ENCODE measurements at regions not wholly inside any gene's neighbourhood (a gene's known extent, or its start where the extent isn't known, plus 50 kb on each side); places are given as distances from the start of the nearest gene placed in this dataset.

DNA sequence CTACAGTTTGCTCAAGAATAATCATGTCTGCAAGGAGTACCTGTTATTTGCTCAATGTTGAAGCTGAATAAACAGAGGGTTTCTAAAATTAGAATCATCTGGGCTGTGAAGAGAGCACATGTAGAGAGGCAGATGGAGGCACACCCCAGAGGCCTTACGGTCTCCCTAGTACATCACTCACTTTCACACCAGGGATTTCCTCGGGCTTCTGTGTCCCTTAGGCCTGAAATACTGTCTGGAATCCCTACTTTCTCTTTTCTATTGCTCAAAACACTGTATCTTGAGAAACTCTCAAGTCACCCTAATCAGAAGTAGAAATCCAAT, 473.7 kb upstream of the ROBO2 start:
- CTCF ChIA-PET, result no interaction called here
- POLR2A ChIA-PET, result no interaction called here

DNA sequence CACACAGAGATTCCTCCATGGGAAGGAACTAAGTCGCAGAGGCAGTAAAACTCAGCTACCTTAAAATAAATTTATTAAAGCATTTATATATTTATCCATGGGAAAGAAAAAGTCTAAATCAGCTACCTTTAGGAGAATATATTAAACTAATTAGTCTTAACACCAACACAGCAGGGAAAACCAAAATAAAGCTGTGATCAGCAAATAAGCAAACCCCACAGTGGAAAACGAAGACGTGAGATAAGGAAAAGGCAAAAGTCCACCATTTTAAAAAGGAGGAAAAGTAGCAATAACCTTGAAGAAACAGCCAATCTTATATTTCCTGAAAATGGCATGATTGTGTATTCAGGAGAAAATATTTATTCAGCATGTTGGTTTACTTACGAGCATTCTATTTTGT, 473.0 kb upstream of the ROBO2 start:
- ChIA-PET POLR2A (no interaction called here), CTCF (no interaction called here)

DNA sequence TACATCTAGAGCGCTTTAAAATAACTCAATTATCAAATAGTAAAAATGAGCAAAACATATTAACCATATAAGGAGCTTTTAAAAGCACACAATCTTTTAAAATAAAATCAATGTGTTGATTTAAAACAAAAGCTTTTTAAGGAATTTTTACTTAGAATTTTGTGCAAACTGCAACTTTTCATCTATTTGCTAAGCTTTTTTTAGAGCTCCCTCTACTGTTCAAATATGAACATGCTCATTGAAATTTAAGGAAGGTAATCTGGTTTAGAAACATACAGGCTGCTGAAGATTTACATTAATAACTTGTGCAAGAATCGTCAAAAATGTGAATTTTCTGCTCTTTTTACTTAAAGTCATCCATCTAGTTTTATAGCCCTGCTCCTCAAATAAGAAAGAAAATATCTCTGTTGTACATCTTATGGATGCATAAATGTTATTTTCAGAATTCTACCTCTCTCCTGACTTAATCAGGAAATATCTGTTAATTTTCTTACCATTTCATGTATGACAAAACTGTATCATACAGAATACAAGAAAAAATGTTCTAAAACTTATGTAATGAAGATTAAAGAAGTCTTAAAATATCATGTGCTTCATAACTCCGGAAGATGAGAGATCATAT, 469.4 kb upstream of the ROBO2 start:
- CTCF ChIA-PET, result no interaction called here
- POLR2A ChIA-PET, result no interaction called here

DNA sequence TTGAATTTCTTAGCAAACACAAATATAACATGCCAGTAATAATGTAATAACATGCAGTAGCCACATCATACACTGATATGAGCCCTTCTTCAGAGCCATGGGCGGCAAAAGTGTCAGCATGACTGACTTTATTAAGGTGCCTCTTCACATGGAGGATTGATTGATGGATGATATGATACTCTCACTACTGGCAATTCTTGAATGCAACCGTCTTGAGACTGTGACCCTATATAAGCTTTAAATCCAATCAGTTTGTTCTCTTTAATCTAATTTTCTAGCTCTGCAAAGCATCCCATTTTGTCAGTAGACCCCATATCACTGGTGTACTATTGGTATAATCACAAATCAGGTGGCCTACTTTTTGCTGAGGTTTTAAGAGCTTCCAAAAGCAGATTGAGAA, 463.7 kb upstream of the ROBO2 start:
- CTCF ChIA-PET, result no interaction called here
- POLR2A ChIA-PET, result no interaction called here

DNA sequence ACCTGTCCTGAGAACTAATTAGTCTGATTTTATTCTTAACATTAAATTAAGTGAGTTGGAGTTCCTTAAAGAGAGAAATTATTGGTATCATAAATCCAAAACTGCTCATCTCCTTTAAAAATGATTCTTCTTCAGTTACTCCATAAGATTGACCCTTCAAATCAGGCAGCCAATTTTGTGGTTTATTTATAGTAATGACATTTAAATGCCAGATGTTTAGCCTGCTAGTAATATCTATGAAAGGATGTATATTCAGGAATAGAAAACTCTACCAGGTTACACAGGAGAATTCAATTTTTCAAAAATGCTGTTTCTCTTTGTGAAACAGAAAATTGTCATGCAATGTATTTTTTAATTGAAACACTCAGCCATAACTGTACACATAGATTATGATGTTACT, 457.8 kb upstream of the ROBO2 start:
- POLR2A ChIA-PET, result no interaction called here

DNA sequence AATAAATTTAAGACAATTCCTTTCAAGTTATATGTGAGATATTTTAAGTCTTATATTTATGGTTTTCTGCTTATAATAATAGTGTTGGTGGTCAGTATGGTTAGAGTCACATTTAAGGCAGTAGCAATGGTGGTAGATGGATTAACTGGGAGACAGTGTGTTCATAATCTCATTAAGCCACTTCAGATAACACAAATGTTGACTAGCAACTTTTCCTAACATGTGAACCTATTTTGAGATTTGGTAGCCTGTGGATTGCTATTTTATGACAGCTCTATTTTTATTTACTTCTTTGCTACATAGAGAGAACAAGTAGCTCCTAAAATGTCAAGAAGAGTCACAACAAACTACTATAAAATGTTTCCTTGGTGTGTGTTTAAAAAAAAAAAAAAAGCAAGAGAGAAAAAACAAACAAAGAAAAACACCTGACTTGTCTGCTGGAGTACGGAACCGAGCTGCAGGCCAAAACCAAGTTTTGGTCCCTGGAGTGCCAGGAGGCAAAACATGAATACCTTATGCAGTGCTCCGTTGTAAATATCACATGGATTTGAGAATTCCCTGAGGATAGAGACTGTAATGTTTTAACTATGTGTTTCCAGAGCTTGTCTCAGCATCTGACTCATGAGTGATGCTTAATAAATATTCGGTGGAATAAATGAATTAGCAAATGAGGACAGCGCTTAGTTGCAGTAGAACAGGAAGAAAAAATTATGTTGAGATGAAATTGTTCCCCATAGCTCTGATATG, 457.1 kb upstream of the ROBO2 start:
- CTCF ChIA-PET, result no interaction called here
- POLR2A ChIA-PET, result no interaction called here

More for the DNA sequence above, 457.8 kb upstream of the ROBO2 start:
- CTCF ChIA-PET, result no interaction called here

DNA sequence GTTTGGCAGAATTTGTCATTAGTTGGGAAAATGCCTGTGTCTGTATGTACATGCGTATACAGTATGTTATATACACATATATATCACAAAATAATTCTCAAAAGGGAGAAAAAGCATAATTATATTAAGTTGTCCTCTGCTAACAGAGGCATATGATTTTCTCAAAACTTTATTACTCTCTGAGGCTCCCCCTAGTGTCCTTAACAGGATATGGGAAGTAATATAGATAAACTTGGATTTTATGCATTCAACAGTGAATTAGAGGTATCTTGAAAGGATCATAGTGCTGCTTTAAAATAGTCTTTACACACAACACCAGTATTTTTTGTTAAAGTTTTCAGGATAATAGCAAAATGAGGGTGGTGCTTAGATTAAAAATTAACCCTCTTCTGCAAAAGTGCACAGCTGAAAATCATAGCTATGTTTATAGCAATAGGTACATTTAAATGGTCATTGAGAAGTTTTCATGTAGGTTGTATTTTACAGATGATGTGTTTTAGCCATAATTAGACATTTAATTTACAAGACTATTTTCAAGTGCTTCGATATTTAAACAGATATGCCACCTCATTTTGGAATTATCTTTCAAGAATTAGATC, 454.0 kb upstream of the ROBO2 start:
- ChIA-PET POLR2A (no interaction called here), CTCF (no interaction called here)

DNA sequence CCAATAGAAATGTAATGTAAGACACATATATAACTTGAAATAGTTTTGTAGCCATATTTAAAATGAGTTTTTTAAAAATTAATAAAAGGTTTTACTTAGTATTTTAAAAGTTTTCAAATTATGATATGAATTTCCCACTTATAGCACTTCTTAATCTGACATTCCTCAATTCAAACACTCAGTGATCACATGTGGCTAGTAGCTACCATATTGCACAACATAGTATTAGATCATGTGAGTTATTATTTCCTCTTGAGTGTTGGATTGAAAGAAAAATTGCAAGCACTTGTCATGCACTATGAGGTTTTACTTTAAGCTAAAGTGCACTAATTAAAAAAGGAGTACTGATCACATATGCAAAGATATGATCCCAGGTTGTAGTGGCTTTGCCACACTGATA, 453.4 kb upstream of the ROBO2 start:
- CTCF ChIA-PET, result no interaction called here

DNA sequence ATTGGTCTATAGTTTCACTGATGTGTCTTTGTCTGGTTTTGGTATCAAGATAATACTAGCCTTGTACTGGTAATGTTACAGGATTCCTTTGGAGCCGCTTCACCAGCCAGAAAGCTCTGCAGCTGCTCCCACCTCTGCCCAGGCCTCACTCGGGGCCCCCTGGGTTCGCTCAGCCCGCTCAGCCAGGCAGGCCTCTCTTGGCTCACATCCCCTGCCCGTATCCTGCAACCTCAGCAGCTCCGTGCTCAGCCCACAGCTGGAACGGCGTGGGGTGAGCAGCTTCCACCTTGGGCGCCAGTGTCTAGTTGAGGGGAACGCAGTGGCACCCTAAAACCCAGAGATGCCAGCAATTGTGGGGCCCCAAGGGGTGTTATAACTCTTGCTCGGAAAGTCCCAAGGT, 429.7 kb upstream of the ROBO2 start:
- POLR2A ChIA-PET, result no interaction called here

More for the DNA sequence above, 453.4 kb upstream of the ROBO2 start:
- POLR2A ChIA-PET, result no interaction called here

DNA sequence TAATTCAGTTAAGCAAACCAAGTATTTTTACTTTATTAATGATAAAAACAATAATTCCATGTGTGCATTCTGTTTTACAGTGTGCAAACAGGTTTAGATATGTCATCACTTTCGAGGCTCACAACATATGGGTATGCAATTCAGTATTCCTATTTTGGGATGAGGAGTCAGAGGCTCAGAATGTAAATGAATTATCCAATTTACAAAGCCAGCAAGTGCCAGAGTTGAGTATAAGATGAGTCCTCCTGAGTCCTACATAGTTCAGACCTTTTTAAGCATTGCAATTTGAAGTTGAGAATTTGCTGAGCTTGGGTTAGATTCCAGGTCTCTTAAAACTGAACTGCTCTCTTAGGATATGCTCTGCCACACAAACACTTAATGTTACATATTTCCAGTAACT, 424.2 kb upstream of the ROBO2 start:
- CTCF ChIA-PET, result no interaction called here
- POLR2A ChIA-PET, result no interaction called here

More for the DNA sequence above, 429.7 kb upstream of the ROBO2 start:
- CTCF ChIA-PET, result no interaction called here

DNA sequence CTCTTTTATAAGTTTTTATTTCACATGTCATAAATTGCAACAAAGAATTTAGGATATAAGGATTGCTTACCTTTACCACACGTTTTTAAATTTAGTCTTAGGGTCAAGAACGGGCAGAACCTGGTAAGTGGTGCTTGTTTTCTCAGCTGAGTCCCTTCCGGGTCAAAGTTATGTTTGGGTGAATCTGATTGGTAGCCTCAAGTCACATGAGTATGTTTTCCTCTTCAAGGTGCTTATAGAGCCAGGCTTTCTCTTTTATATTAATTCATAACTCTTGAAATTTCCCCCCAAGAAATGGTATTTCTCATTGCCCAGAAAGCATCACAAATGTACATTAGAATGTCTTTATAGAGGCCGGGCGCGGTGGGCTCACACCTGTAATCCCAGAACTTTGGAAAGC, 415.7 kb upstream of the ROBO2 start:
- POLR2A ChIA-PET, result no interaction called here
- CTCF ChIA-PET, result no interaction called here

DNA sequence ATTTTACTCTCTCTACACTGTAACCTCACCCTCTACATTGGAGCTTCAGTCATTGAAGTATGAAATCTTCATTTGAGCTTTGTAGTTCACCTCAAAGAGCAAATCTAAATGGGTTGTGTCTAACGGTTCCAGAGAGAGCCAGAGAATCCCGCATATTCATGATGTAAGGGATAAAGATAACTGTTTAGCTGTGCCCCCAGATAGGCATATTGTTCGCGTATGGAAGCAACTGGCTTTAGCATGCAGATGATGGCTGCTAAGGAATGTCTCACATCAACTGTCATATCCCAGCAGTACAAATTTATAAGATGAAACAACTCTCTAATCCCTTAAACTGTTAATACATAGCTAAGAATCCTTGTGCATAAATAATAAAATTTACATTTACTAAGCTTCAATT, 412.7 kb upstream of the ROBO2 start:
- ChIA-PET POLR2A (no interaction called here), CTCF (no interaction called here)

DNA sequence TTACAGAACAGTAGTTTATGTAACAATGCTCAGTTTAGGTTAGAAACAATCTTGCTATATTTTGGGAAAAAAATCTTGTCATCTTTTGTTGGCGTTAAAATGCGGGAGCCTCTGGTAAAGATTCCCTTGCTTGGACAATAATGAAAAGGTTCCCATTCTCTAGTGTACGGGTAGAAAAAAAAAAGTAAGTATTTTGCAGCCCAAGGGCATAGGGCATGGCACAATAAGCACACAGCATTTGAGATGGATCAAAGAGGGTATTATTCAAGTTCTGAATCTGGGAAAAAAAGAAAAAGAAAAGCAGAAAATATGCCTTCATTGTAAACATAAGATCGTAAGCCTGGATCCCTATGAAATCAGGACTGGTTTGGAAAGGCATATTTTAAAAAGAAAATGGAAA, 408.6 kb upstream of the ROBO2 start:
- CTCF ChIA-PET, result no interaction called here
- POLR2A ChIA-PET, result no interaction called here

DNA sequence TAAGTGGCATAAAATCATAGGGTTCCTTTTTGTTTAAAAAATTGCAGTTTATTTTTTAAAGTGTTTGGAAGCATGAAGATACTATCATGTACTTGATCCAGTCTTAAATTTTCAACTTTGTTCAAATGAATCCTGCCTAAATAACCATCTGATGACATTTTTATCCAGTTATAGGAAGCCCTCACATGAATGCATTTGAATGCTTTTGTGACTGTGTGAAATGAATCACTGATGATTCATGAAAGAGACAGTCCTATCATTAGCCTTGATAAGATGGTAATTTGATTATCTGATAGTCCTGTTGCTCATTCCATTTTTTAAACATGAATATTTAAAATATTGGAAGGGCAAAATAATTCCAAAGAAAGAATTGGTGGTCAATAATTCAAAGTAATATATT, 401.9 kb upstream of the ROBO2 start:
- POLR2A ChIA-PET, result no interaction called here
- CTCF ChIA-PET, result no interaction called here

DNA sequence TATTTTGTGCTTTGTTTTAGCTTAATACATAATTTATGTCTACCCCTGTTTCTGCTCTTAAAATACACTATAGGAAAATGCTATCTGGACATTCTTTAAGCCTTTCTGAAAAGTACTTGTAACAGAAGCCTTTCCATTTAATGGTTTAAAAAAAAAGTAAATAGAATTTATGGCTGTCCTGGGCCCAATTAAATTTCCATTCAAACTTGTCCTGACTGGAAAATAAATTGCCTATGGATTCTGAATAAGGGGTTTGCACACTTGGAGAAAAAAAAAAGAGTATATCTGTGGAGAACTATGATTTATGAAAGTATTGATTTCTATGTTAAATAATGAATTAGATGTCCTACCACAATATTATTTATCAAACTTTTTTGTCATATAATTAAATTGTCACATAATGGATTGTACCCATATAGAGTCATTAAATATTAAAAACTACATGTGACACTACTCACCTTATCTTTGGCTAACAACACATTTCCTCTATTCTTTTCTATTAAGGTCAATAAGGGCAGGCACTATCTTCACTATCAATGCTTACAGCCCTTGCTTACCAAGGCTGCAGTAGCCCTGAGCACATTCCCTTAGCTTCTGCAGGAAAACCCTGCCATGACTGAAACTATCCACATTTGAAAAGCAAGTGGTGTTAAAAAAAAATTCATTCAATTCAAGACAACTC, 396.1 kb upstream of the ROBO2 start:
- POLR2A ChIA-PET, result no interaction called here
- CTCF ChIA-PET, result no interaction called here

DNA sequence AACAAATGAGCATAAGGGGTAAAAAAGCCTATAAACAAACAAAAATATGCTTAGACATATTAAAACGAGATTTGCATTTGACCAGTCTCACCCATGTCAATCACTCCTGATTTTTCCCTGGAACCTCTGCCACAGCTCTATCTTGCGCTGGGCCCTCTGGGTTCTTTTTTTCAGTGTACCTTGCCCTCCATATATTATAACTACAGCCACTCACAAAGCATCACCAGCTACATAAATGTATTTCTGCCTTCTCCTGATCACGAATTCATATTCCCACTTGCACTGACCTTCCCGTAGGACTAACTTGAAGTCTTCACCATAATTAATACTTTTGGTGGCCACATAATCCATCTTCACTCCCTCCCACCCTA, 395.6 kb upstream of the ROBO2 start:
- ChIA-PET POLR2A (no interaction called here), CTCF (no interaction called here)

DNA sequence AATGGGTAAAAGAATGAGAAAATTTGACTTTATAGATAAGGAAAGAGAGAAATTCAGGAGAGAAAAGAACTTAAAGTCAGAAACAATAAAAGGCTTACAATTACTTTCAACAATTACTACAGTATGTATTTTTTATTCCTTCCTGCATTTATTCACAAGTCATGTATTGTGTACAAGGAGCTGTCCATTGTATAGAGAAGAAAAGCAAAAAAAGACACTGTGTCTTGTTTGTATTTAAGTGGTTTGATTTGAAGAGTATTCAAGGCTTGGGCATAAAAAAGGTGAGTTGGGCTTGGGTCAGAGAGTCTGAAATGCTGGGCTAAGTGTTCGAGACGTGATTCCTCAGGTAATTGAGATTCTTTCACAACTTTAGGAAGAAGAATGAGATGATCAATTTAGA, 394.2 kb upstream of the ROBO2 start:
- ChIA-PET CTCF (no interaction called here), POLR2A (no interaction called here)

DNA sequence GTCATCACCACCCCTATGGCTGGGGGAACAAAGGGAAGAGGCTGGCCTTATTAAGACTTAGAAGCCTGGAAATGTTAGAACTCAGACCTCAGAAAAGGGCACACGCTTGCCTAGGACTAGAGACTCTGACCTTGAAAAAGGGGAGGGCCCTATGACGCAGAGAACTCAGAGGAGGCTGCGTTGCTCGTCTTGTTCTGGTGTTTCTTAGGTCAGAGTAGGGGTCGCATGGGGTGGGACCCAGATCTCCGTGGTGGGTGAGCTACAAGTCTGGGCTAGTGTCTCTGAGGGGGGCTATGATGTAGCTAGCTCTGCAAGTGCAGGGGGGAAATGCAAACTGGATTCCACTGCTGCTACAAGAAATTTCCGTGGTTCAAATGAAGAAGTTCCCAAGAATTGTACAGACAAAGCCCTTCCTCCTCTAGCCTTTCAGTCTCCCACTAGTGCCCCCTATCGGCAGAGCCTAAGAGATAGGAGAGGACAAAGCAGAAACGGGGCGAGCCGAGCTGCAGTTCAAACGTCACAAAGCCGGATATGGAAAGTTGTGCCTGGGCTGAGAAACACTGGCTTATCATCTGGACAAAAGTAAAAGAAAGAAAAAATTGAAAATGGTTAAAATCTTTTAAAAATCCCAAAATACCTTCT, 392.9 kb upstream of the ROBO2 start:
- ChIA-PET POLR2A (no interaction called here), CTCF (no interaction called here)

DNA sequence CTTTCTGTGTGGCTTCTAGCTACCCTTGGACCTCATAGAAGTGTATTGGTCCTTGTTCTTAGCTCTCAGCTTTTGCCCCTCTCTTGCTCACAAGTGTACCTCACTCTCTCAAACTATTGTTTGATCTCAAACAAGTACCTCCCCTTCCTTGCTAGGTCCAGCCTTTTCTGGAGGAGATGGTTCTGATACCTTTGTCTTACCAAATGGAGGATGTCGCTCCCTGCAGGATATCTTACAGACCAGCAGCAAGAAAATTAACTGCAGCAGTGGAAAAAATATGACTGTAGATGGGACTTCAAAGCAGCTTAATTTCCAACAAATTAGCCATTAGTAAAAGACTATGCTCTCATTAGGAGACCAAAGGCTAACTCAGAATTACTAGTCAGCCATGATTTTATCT, 388.1 kb upstream of the ROBO2 start:
- ChIA-PET POLR2A (no interaction called here), CTCF (no interaction called here)

DNA sequence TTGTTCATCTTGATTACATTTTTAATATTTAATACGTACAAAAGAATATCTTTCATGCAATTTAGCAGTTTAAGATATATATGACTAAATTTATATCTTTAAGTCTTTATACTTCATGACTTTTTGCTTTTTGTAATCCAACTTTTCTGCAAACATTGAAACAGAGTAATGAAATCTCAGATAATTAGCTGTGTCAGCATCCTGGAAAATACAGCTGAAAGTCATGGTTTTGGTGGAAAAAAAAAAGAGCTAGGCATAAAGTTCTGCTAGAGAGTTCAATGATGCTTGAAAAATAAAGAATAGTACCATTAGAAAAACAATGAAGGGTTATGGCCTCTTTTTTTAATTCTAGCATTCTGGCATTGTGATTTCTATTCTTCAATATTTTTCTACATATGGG, 387.4 kb upstream of the ROBO2 start:
- ChIA-PET CTCF (no interaction called here), POLR2A (no interaction called here)

DNA sequence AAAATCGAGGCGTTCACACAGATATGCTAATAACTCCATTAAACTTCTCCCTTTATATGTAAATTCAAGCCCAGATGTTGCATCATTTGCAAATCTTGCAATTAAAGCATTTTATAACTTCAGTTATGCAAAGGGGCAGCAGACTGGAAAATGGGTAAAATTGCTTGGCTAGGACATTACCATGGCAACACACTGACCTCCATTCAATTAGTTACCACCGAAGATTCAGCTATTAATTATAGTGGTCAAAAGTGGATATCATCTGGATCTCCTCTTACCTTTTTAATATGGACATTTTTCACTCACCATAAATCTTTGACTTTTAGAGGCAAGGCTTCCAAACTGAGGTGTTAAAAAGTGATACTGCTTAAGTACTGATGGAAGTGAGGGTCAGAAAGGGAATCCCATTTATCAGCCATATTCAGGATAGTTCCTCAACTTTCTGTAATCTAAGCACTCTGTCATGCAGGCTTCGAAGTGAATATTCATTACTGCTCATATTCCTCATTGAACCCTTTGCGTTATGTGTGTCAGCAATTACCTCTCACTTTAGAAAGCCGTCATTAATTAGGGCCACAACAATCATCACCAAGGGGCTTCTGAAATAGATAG, 386.2 kb upstream of the ROBO2 start:
- ChIA-PET POLR2A (no interaction called here), CTCF (no interaction called here)
